Loucy (cell line): ENCODE measurements at regions not wholly inside any gene's neighbourhood (a gene's known extent, or its start where the extent isn't known, plus 50 kb on each side); places are given as distances from the start of the nearest gene placed in this dataset.

Source experiments
- H2AFZ ChIP-seq: fragments of 200-600 bp; sonication (generic); 2 replicates; pipeline ENCODE4 v1.6.0; 2016; ENCODE audit warnings: antibody characterized with exemption, mild to moderate bottlenecking, low read length, moderate library complexity
- H3F3A ChIP-seq: fragments of 200-600 bp; 2 replicates; pipeline ENCODE4 v1.6.0; 2016; ENCODE audit warnings: antibody characterized with exemption, low read depth, mild to moderate bottlenecking
- H3K27me3 ChIP-seq: fragments of 200-600 bp; sonication (generic); 2 replicates; pipeline ENCODE4 v1.6.1; 2014; ENCODE audit warnings: low read length, mild to moderate bottlenecking; ENCODE audit not compliant: insufficient read depth, poor library complexity, severe bottlenecking
- H3K36me3 ChIP-seq: fragments of 200-600 bp; sonication (generic); 2 replicates; pipeline ENCODE4 v1.6.1; 2016; ENCODE audit warnings: low read length; ENCODE audit not compliant: insufficient read depth
- H3K4me1 ChIP-seq: fragments of 200-600 bp; sonication (generic); 2 replicates; pipeline ENCODE4 v1.5.1; 2014; ENCODE audit warnings: low read length, mild to moderate bottlenecking; ENCODE audit not compliant: insufficient read depth, poor library complexity, severe bottlenecking
- H3K4me2 ChIP-seq: fragments of 200-600 bp; sonication (generic); 2 replicates; pipeline ENCODE4 v1.6.0; 2014; ENCODE audit warnings: antibody characterized with exemption, low read length, low read depth, mild to moderate bottlenecking; ENCODE audit not compliant: poor library complexity, severe bottlenecking
- H3K4me3 ChIP-seq: fragments of 200-600 bp; sonication (generic); 2 replicates; pipeline ENCODE4 v1.5.1; 2014; ENCODE audit warnings: low read length, mild to moderate bottlenecking, mixed read lengths; ENCODE audit not compliant: poor library complexity, severe bottlenecking
- H3K79me2 ChIP-seq: fragments of 200-600 bp; sonication (generic); 2 replicates; pipeline ENCODE4 v1.6.1; 2014; ENCODE audit warnings: low read length; ENCODE audit not compliant: insufficient read depth
- H3K9ac ChIP-seq: fragments of 200-600 bp; sonication (generic); 2 replicates; pipeline ENCODE4 v1.6.0; 2014; ENCODE audit warnings: mild to moderate bottlenecking, low read depth, low read length, moderate library complexity; ENCODE audit not compliant: poor library complexity, severe bottlenecking
- H3K9me2 ChIP-seq: fragments of 200-600 bp; sonication (generic); replicated peaks from 2 replicates; pipeline ENCODE4 v1.6.1; 2016; ENCODE audit warnings: low read depth, low read length, mixed read lengths
- H3K9me3 ChIP-seq: fragments of 200-600 bp; sonication (generic); 2 replicates; pipeline ENCODE4 v1.6.1; 2014; ENCODE audit warnings: mild to moderate bottlenecking, antibody characterized with exemption, low read length, low read depth; ENCODE audit not compliant: insufficient read depth
- H4K20me1 ChIP-seq: fragments of 200-600 bp; sonication (generic); 2 replicates; pipeline ENCODE4 v1.6.0; 2014; ENCODE audit warnings: antibody characterized with exemption, low read length, mild to moderate bottlenecking; ENCODE audit not compliant: insufficient read depth, poor library complexity, severe bottlenecking
- EZH2phosphoT487 ChIP-seq: fragments of 200-600 bp; IDR thresholded peaks from 2 replicates; pipeline ENCODE4 v1.6.1; 2018; ENCODE audit warnings: antibody characterized with exemption, mild to moderate bottlenecking, moderate library complexity, borderline replicate concordance
- TF ChIP-seq, protein P1 (sequence below): fragments of 200-600 bp; sonication (generic); conservative IDR thresholded peaks from 2 replicates; pipeline ENCODE4 v1.5.1; 2014; ENCODE audit warnings: mild to moderate bottlenecking, antibody characterized with exemption, low read length

DNA sequence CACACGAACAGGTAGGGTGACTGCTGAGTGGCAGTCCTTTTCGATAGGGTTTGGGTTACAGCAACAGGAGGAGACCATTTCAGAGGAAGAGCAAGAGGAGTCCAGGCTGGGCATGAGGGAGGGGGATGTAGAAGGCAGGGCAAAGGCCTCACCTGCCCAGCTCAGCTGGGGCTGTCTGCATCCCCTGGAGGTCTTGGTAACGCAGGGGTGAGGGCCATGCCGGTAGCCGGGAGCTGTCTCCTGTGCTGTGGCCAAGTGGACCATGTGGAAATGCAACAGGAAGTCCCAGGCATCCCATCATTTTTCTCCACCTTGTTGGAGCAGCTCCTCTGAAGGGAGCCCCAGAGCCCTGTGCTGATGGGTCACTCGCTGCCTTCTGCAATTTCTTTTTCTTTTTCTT is 105.4 kb upstream of the C1orf174 start:
- Histone ChIP-seq H3K4me1 (no peaks in the 10 kb centered on the region), H3K36me3 (no peaks in the 10 kb centered on the region), H3K9me3 (peaks cover 2% of the 10 kb centered on the region; the same call in 1 of the 2 replicates), H3K4me2 (no peak overlapping the region), H3K79me2 (no peaks in the 10 kb centered on the region), H4K20me1 (no peaks in the 10 kb centered on the region), H3K4me3 (no peak overlapping the region), H2AFZ (no peak overlapping the region), H3K27me3 (no peaks in the 10 kb centered on the region), H3F3A (no peaks in the 10 kb centered on the region), H3K9ac (no peak overlapping the region), H3K9me2 (no peaks in the 10 kb centered on the region)
- no peak for TF ChIP-seq EZH2phosphoT487
- TF ChIP-seq, protein P1, sequence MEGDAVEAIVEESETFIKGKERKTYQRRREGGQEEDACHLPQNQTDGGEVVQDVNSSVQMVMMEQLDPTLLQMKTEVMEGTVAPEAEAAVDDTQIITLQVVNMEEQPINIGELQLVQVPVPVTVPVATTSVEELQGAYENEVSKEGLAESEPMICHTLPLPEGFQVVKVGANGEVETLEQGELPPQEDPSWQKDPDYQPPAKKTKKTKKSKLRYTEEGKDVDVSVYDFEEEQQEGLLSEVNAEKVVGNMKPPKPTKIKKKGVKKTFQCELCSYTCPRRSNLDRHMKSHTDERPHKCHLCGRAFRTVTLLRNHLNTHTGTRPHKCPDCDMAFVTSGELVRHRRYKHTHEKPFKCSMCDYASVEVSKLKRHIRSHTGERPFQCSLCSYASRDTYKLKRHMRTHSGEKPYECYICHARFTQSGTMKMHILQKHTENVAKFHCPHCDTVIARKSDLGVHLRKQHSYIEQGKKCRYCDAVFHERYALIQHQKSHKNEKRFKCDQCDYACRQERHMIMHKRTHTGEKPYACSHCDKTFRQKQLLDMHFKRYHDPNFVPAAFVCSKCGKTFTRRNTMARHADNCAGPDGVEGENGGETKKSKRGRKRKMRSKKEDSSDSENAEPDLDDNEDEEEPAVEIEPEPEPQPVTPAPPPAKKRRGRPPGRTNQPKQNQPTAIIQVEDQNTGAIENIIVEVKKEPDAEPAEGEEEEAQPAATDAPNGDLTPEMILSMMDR, result no peak

DNA sequence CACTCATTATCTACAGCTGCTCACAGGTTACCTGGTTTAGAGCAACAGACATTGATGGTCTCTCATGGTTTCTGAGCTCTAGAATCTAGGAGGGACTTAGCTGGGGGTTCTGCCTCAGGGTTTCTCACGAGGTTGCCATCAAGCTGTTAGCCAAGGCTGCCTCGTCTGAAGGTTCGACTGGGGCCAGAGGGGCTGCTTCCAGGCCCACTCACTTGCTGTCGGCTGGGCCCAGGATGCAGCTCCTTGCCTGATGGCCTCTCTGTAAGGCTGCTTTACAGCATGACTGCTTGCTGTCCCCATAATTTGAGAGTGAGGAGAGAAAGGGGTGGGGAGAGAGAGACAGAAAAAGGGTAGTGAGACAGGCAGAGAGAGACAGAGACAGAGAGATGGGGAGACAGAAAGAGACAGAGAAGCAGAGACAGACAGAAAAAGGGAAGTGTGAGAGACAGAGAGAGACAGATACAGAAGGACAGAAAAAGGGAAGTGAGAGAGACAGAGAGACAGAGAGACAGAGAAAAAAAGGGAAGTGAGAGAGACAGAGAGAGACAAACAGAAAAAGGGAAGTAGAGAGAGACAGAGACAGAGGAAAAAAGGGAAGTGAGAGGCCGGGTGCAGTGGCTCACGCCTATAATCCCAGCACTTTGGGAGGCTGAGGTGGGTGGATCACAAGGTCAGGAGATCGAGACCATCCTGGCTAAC is 106.8 kb upstream of the C1orf174 start:
- H3K9me3 ChIP-seq, result peaks cover under 1% of the 10 kb centered on the region; the same call in 1 of the 2 replicates

DNA sequence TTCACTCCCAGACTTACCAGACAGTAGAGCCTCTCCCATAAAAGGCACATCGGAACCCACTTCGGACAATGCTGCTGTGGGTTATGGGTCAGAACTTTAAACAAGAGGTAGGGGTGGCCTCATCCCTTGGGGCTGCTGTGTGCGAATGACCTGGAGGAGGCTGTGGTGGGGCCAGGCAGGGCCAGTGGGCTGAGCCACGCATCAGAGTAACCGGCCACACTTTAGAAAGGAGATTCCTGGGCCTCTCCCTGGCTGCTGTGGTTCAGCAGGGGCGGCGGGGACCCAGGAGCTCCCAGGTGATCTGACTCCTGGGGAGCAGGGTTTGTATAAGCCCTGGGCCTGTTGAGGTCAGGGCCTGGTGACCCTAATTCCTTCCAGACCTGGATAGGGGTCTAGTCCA is 110.2 kb upstream of the C1orf174 start:
- H3K9ac ChIP-seq, result no peak overlapping the region
- no peaks in the 10 kb centered on the region for H3K27me3 ChIP-seq
- H3K4me2 ChIP-seq, result no peak overlapping the region
- no peaks in the 10 kb centered on the region for H3F3A ChIP-seq
- no peak overlapping the region for H3K4me3 ChIP-seq
- TF ChIP-seq, protein P1, result no peak
- no peak overlapping the region for H2AFZ ChIP-seq
- H3K79me2 ChIP-seq, result no peaks in the 10 kb centered on the region
- no peaks in the 10 kb centered on the region for H4K20me1 ChIP-seq
- H3K9me2 ChIP-seq, result no peaks in the 10 kb centered on the region
- no peaks in the 10 kb centered on the region for H3K4me1 ChIP-seq
- H3K36me3 ChIP-seq, result no peaks in the 10 kb centered on the region
- no peaks in the 10 kb centered on the region; the same call in 1 of the 2 replicates for H3K9me3 ChIP-seq

More for the DNA sequence above, 106.8 kb upstream of the C1orf174 start:
- Histone ChIP-seq H3K4me3 (no peak overlapping the region), H3F3A (no peaks in the 10 kb centered on the region), H3K4me1 (no peaks in the 10 kb centered on the region), H3K9ac (no peak overlapping the region), H2AFZ (no peak overlapping the region), H3K4me2 (no peak overlapping the region), H3K79me2 (no peaks in the 10 kb centered on the region), H3K27me3 (no peaks in the 10 kb centered on the region), H3K36me3 (no peaks in the 10 kb centered on the region), H4K20me1 (no peaks in the 10 kb centered on the region), H3K9me2 (no peaks in the 10 kb centered on the region)
- TF ChIP-seq EZH2phosphoT487, result no peak
- TF ChIP-seq, protein P1, result no peak
